ENCODE measurements at regions not wholly inside any gene's neighbourhood (a gene's known extent, or its start where the extent isn't known, plus 50 kb on each side); places are given as distances from the start of the nearest gene placed in this dataset.
"Not testable (repeated sequence)": the region's sequence is repeated elsewhere in the genome, so short reads cannot be mapped to it uniquely, and the experiment has no call there.

DNA sequence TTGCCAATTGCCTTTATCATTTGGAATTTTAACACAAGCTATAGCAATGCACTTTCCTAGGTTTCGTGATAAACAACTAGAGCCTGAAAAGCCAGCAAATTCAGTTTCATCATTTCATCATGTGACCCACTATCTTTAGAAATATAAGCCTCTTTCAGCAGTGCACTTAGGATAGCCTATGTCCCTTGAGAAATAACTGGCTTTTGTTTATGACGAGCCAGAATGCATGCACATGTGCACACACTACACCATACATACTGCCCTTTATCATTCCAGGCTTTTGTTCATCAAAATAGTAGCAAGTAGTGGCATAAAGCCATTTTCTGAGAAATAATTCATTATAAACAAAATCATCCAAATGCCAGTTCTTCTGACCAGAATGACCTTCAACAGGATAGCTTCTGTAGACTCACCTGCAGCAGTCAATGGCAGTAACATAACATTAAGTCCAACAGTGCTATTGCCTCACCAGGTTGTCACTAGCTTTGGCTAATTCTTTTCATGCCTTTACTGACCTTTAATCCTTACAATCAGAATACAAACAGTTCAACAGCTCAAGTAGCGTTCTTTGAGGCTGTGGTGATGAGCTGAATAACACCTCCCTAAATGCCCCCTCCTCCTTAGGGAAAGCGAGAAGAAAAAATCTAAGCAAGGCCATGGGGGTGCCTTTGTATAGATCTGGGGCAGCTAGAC lies 132.3 kb upstream of the SMARCA2 start:
- DNase-seq: no peak

- DNase-seq: no peak
These were observed 124.9 kb upstream of the SMARCA2 start for GRCh38 chr9:1890201-1890600.

DNA sequence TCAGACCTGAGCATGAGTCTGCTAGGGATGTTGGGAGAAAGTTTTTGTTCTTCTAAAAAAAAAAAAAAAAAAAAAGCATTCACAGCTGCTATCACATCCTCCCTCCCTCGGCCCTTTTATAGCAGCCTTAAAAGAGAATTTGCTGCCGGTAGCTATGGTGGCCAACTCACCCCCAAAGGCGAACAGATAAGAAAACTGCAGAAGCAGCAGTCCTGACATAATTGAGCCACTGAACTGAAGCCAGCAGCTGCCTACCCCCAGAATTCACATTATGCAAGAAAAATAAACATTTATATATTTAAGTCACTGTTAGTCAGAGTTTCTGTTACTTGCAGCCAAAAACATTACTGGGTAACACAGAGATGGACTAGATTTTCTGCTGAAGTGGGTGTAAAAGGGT lies 124.3 kb upstream of the SMARCA2 start:
- DNase-seq: no peak

DNA sequence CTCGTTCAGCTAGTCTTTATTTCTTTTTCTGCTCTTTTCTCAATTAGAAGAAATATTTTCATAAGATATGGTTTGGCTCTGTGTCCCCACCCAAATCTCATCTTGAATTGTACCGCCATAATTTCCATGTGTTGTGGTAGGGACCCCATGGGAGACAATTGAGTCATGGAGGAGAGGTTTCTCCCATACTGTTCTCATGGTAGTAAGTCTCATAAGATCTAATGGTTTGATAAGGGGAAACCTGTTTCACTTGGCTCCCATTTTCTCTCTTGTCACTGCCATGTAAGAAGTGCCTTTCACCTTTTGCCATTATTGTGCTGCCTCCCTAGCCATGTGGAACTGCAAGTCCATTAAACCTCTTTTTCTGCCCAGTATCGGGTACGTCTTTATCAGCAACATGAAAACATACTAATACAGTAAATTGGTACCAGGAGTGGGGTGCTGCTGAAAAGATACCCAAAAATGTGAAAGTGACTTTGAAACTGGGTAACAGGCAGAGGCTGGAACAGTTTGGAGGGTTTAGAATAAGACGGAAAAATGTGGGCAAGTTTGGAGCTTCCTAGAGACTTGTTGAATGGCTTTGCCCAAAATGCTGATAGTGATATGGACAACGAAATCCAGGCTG lies 112.0 kb upstream of the SMARCA2 start:
- DNase-seq: not testable (repeated sequence)

GRCh38 chr9:1907465-1907864 lies 107.7 kb upstream of the SMARCA2 start:
- DNase-seq: no peak

GRCh38 chr9:1909322-1909721 lies 105.8 kb upstream of the SMARCA2 start:
- no peak for DNase-seq

GRCh38 chr9:1910269-1910811 lies 104.8 kb upstream of the SMARCA2 start:
- no peak for DNase-seq

GRCh38 chr9:1913631-1914330 lies 101.4 kb upstream of the SMARCA2 start:
- DNase-seq: no peak

DNA sequence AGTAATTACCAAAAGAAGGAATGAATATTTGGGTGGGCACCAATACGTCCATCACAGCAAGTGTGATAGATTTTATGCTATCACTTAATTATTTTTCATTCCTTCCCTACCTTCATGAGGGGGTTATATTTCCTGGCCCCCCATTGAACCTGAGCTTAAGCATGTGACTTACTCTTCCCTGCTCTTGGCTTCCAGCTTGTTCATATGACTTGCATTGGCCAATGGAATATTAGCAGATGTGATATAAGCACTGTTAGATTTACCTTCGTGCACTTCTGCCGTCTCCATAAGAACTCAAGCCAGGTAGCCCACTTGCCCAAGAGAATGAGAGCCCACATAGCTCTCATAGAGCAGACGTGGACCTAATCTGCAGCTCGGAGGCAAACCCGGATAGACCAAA lies 99.1 kb upstream of the SMARCA2 start:
- no peak for DNase-seq

DNA sequence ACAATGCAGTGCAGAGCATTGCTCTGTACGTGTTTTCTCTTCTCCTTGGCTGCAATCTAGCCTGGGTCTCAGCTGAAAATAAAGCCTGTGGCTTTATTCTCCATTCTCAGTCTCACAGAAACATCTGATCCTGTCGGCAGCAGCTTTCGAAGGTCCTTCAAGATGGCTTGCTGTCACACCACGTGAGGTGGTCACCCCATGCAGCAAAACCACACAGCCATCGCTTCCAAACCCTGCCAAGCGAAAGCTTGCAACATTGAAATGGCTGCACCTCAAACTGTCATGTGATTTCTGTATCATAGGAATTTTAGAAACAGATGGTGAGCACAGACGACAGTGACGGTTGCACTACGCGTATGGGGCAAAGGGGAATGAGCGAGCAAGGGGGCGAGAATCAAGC lies 98.5 kb upstream of the SMARCA2 start:
- no peak for DNase-seq

GRCh38 chr9:1917396-1917935 lies 97.7 kb upstream of the SMARCA2 start:
- DNase-seq: no peak

DNA sequence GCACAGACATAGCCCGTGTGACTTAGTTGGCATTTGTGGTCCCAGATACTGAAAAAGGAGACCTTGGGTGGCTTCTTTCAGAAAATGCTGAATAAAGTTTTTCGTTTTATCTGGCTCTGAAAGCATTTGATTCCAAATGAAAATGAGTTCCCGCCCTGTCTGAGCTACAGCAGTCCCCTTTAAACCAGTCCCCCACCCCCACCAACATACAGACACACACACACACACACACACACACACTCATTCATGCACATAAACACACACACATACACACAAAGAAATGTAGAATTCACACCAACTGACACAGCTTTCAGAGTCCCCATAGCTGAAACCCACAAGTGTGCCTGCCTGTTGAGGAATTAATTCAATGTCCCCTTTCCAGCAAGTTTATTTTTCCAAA lies 97.0 kb upstream of the SMARCA2 start:
- no peak for DNase-seq

- DNase-seq: no peak
These were observed 96.5 kb upstream of the SMARCA2 start for GRCh38 chr9:1918622-1919021.

DNA sequence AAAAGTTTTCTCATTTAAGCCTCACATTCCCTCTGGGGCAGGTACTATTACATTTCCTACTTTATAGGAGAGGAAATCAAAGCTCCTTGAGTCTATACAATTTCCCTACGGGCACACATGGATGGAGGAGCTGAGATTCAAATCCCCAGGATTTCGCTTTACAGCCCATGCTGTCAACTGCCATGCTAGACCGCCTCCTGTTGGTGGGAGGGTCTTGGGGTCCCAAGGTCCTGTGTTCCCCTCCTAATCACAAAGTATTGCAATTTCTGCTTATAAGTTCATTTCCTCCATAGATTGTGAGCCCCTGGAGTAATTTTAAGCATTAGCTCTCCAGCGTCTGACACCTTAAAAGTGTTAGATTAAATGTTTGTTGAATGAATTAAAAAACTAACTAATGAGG lies 95.9 kb upstream of the SMARCA2 start:
- no peak for DNase-seq

DNA sequence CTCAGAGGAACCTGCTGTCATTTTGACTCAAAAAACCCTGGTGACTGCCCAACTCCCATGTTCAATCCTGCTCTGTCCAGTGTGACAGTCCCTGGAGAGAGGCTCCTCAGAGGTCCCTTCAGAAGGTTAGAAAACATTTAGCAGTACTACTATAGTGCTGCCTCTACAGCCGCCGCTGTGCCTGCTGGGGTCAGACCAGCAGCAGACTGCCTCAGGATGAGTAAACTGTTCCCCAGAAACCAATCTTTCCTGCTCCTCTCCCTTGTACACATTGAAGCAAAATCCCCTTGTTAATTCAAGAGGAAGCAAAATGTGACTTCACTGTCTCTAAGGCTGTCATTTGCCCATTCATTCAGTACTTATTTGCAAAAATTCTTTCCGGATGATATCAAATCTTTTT lies 94.8 kb upstream of the SMARCA2 start:
- no peak for DNase-seq

DNA sequence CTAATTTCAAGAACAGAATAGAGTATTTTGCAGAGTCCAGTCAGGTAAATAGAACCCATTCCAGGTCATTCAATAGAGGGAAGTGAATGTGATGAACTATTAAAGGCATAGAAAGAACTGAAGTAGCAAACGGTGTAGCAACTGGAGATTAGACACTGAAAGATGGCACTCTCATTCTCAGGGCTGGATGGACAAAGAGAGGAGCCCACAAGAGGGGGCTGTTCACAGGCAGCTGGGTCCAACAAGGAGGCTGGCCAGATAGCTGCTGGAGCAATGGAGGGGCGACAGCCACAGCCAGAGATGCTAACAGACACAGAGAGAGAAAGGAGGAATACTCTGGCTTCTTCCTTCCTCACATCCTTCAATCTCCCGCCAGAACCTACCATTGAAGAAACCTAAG lies 93.1 kb upstream of the SMARCA2 start:
- peak; percentile 3 for DNase-seq

DNA sequence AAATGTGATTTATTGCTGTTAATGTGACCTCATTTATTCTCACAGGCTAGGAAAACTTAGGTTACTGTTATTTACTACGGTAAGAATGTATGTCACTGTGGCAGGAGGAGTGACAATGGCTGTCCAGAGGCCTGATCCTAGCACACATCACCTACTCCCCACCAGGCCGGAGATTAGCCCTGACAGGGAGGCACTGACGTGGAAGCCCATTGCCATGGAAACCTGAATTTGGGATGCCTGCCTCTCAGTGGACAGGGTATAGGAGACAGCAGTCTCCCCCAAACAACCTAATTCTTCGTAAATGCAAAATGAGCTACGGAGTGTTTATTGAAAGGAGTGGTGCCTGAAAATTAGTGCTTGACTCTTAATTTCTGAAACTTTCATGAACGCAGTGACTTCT lies 87.6 kb upstream of the SMARCA2 start:
- DNase-seq: no peak

- DNase-seq: no peak
These were observed 86.0 kb upstream of the SMARCA2 start for GRCh38 chr9:1929134-1929533.

DNA sequence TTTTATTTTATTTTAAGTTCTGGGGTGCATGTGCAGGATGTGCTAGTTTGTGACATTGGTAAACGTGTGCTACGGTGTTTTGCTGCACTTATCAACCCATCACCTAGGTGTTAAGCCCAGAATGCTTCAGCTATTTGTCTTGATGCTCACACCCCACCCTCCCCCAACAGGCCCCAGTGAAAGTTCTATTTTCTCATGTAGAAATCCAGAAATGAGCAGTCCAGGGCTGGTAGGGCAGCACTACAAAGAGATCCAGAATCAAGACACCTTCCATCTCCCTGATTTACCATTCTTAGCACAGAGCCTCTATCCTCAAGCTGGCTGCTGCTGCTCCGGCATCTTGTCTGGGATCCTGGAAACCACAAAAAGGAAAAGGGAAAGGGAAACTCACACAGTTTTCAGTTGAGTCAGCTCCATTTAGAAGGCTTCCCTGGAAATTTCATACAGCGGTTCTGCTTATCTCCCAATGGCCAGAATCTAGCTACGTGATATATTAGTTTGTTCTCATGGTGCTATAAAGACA lies 85.4 kb upstream of the SMARCA2 start:
- DNase-seq: no peak

- not testable (repeated sequence) for DNase-seq
These were observed 84.9 kb upstream of the SMARCA2 start for GRCh38 chr9:1930245-1930736.

DNA sequence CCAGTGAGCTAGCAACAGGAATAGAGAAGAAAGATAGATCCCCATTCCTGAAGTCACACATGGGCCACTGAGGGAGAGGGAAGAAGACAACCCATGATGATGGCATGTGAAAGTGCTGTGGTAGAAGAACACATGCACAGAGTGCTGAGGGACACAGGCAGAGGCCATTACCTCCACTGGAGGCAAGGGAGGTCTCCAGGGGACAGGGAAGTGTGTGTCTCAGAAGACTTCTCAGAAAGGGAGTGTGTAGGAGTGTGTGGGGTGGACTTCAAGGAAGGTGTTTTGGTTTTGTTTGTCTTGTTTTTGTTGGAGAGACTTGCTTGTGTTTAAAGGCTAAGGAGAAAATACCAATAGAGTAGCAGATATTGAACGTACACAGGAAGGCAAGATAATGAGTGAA lies 77.0 kb upstream of the SMARCA2 start:
- DNase-seq: no peak

GRCh38 chr9:1938675-1939170 lies 76.4 kb upstream of the SMARCA2 start:
- no peak for DNase-seq

DNA sequence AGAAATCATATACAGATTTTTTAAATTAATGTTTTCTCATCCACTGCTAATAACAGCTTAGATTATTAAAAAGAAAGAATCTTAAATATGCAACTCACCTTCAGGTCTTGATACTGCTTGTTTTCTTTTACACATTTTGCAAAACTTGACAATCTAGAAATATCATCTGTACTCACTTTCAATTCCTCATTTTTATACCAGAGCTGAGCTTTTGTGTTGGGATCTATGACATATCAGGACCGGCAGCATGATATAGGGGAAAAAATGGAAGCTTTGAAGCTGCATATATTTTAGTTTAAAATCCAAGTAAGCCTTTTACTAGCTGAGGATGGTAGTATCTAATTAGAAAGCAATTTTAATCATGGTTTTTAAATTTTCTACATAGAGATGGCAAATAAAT lies 75.7 kb upstream of the SMARCA2 start:
- no peak for DNase-seq

All from CD4-positive, alpha-beta T cell treated with Interleukin-17A for 1 hour (primary cell).